VCaP (cell line): ENCODE measurements at regions not wholly inside any gene's neighbourhood (a gene's known extent, or its start where the extent isn't known, plus 50 kb on each side); places are given as distances from the start of the nearest gene placed in this dataset.

ENCODE experiments used
- H3K27ac ChIP-seq: fragments of 450-650 bp; 2 replicates; pipeline ENCODE4 v1.5.1; 2017
- CTCF ChIP-seq: fragments of 450-650 bp; conservative IDR thresholded peaks from 2 replicates; pipeline ENCODE4 v1.5.1; 2017; ENCODE audit warnings: mild to moderate bottlenecking, moderate library complexity

GRCh38 chr15:47184003-47184907 lies 533.0 kb upstream of the SEMA6D start:
- TF ChIP-seq CTCF: no peak
- no peak overlapping the region for H3K27ac ChIP-seq

GRCh38 chr15:47184908-47185801 lies 532.1 kb upstream of the SEMA6D start:
- no peak overlapping the region for H3K27ac ChIP-seq
- TF ChIP-seq CTCF: no peak

- H3K27ac ChIP-seq: no peak overlapping the region
- no peak for TF ChIP-seq CTCF
These were observed 531.2 kb upstream of the SEMA6D start for GRCh38 chr15:47186075-47186474.

GRCh38 chr15:47188758-47189507 lies 528.4 kb upstream of the SEMA6D start:
- no peak overlapping the region for H3K27ac ChIP-seq
- TF ChIP-seq CTCF: no peak

GRCh38 chr15:47194718-47195117 lies 522.6 kb upstream of the SEMA6D start:
- TF ChIP-seq CTCF: peak; percentile 67
- H3K27ac ChIP-seq: no peak overlapping the region

GRCh38 chr15:47196048-47196447 lies 521.3 kb upstream of the SEMA6D start:
- peak; percentile 83 for TF ChIP-seq CTCF
- no peak overlapping the region for H3K27ac ChIP-seq
